H1 (cell line): ENCODE measurements at regions not wholly inside any gene's neighbourhood (a gene's known extent, or its start where the extent isn't known, plus 50 kb on each side); places are given as distances from the start of the nearest gene placed in this dataset.

Source experiments
- CTCF ChIA-PET: fragments of 300-600 bp; sonication (Branson Sonifier 250); formaldehyde crosslinking; loops from one replicate; lab custom pipeline; 2021; ENCODE audit not compliant: partially characterized antibody; lab: Charles Lee
- POLR2A ChIA-PET: fragments of 300-600 bp; sonication (Branson Sonifier 250); formaldehyde crosslinking; loops from one replicate; lab custom pipeline; 2021; ENCODE audit warnings: inconsistent platforms; ENCODE audit not compliant: partially characterized antibody; lab: Charles Lee
- DNase-seq, 2 experiments: peaks; one replicate each; pipeline versions ENCODE4 v3.0.0 to v3.0.0-alpha.2; 2010 to 2022; ENCODE audit warnings: low spot score in 2 of 2, low read depth in 1 of 2, mixed read lengths in 1 of 2
- FAIRE-seq: peaks from 2 replicates; lab custom pipeline; 2011; peaks lifted over from hg19 to GRCh38; lab: Jason Lieb, UNC
- H2AFZ ChIP-seq: 2 replicates; pipeline ENCODE4 v1.8.1; 2012; ENCODE audit warnings: low read length, inconsistent platforms
- H2AK5ac ChIP-seq: 2 replicates; pipeline ENCODE4 v1.6.1; 2013; ENCODE audit warnings: low read depth, low read length
- H2BK120ac ChIP-seq: replicated peaks from 2 replicates; pipeline ENCODE3; 2013; ENCODE audit warnings: low read depth, low read length, inconsistent platforms
- H2BK12ac ChIP-seq: 2 replicates; pipeline ENCODE4 v1.6.1; 2013; ENCODE audit warnings: low read depth, low read length
- H2BK15ac ChIP-seq: 2 replicates; pipeline ENCODE4 v1.6.1; 2013; ENCODE audit warnings: low read length
- H2BK20ac ChIP-seq: 2 replicates; pipeline ENCODE4 v1.6.1; 2013; ENCODE audit warnings: low read length
- H2BK5ac ChIP-seq: 2 replicates; pipeline ENCODE4 v1.6.1; 2013; ENCODE audit warnings: low read depth, low read length
- H3K14ac ChIP-seq: 2 replicates; pipeline ENCODE4 v1.6.1; 2013; ENCODE audit warnings: inconsistent platforms; ENCODE audit not compliant: insufficient read length
- H3K18ac ChIP-seq: 2 replicates; pipeline ENCODE4 v1.6.1; 2013; ENCODE audit warnings: low read length; ENCODE audit errors: extremely low read depth
- H3K23ac ChIP-seq: 2 replicates; pipeline ENCODE4 v1.6.1; 2013; ENCODE audit warnings: inconsistent platforms; ENCODE audit not compliant: insufficient read length
- H3K23me2 ChIP-seq: 2 replicates; pipeline ENCODE4 v1.6.1; 2013; ENCODE audit warnings: low read depth, low read length
- H3K27ac ChIP-seq: 2 replicates; pipeline ENCODE4 v1.6.1; 2011; ENCODE audit warnings: low read depth, low read length, inconsistent platforms
- H3K27me3 ChIP-seq, 4 experiments: replicated peaks in 1 of 4; 1 replicate in 1 of 4; 2 replicates in 3 of 4; pipeline versions ENCODE4 v1.6.1 to v1.8.1; 2011 to 2013; ENCODE audit warnings: low read length in 3 of 4, mild to moderate bottlenecking in 3 of 4, inconsistent platforms in 2 of 4, mixed read lengths in 2 of 4, moderate library complexity in 1 of 4; ENCODE audit not compliant: control insufficient read depth in 3 of 4, insufficient read depth in 3 of 4; ENCODE audit errors: extremely low read depth in 1 of 4
- H3K36me3 ChIP-seq, 4 experiments: 2 replicates each; pipeline versions ENCODE4 v1.6.1 to v1.8.1; 2011 to 2013; ENCODE audit warnings: mild to moderate bottlenecking in 4 of 4, low read length in 3 of 4, moderate library complexity in 2 of 4, control low read depth in 1 of 4, inconsistent platforms in 1 of 4; ENCODE audit not compliant: insufficient read depth in 4 of 4, control insufficient read depth in 2 of 4
- H3K4ac ChIP-seq: replicated peaks from 2 replicates; pipeline ENCODE3; 2013; ENCODE audit warnings: low read length, low read depth, mixed read lengths, inconsistent platforms; ENCODE audit not compliant: insufficient read length
- H3K4me1 ChIP-seq, 4 experiments: replicated peaks in 1 of 4; 1 replicate in 1 of 4; 2 replicates in 3 of 4; pipeline versions ENCODE4 v1.6.1 to v1.8.1; 2011 to 2013; ENCODE audit warnings: low read length in 3 of 4, inconsistent platforms in 2 of 4, mixed read lengths in 1 of 4; ENCODE audit not compliant: insufficient read depth in 4 of 4, control insufficient read depth in 3 of 4
- H3K4me2 ChIP-seq, 2 experiments: 2 replicates each; pipeline versions ENCODE4 v1.6.1 to v1.8.1; 2011 to 2013; ENCODE audit warnings: low read depth in 2 of 2, low read length in 2 of 2, control low read depth in 1 of 2, inconsistent platforms in 1 of 2, mild to moderate bottlenecking in 1 of 2; ENCODE audit not compliant: insufficient read depth in 1 of 2
- H3K4me3 ChIP-seq, 4 experiments: fragments of 200-600, 300-600 bp in 1 of 4; sonication (generic), shearing (Covaris generic), sonication (Bioruptor Twin) in 1 of 4; 2 replicates each; pipeline versions ENCODE4 v1.5.1 to v1.8.1; 2011 to 2016; ENCODE audit warnings: low read length in 4 of 4, low read depth in 3 of 4, control low read depth in 2 of 4, inconsistent platforms in 2 of 4, mild to moderate bottlenecking in 2 of 4, mixed read lengths in 1 of 4, moderate library complexity in 1 of 4; ENCODE audit not compliant: insufficient read depth in 2 of 4; ENCODE audit errors: extremely low read depth in 1 of 4
- H3K56ac ChIP-seq: replicated peaks from 2 replicates; pipeline ENCODE3; 2013; ENCODE audit warnings: low read depth, mild to moderate bottlenecking, mixed read lengths, low read length, inconsistent platforms; ENCODE audit not compliant: insufficient read length
- H3K79me1 ChIP-seq: 2 replicates; pipeline ENCODE4 v1.6.1; 2013; ENCODE audit warnings: low read depth, low read length, control low read depth
- H3K79me2 ChIP-seq, 2 experiments: 2 replicates each; pipeline versions ENCODE4 v1.6.1 to v1.8.1; 2012 to 2013; ENCODE audit warnings: low read length in 2 of 2, mild to moderate bottlenecking in 2 of 2, inconsistent platforms in 1 of 2; ENCODE audit not compliant: insufficient read depth in 2 of 2, control insufficient read depth in 1 of 2
- H3K9ac ChIP-seq, 4 experiments: replicated peaks in 1 of 4; 1 replicate in 1 of 4; 2 replicates in 3 of 4; pipeline versions ENCODE4 v1.6.1 to v1.8.1; 2011 to 2013; ENCODE audit warnings: low read depth in 3 of 4, low read length in 3 of 4, control low read depth in 2 of 4, mild to moderate bottlenecking in 2 of 4, moderate library complexity in 2 of 4, inconsistent platforms in 1 of 4; ENCODE audit errors: extremely low read depth in 1 of 4
- H3K9me3 ChIP-seq, 2 experiments: 2 replicates each; pipeline versions ENCODE4 v1.6.1 to v1.8.1; 2012 to 2013; ENCODE audit warnings: mild to moderate bottlenecking in 2 of 2, moderate library complexity in 2 of 2, control low read depth in 1 of 2, inconsistent platforms in 1 of 2, low read depth in 1 of 2, low read length in 1 of 2, mixed read lengths in 1 of 2; ENCODE audit not compliant: insufficient read depth in 2 of 2
- H4K20me1 ChIP-seq, 2 experiments: replicated peaks in 1 of 2; 2 replicates each; pipeline versions ENCODE3 to v1.8.1; 2011 to 2013; ENCODE audit warnings: inconsistent platforms in 2 of 2, low read length in 2 of 2, mild to moderate bottlenecking in 1 of 2; ENCODE audit not compliant: insufficient read depth in 2 of 2, control insufficient read depth in 1 of 2
- H4K5ac ChIP-seq: 2 replicates; pipeline ENCODE4 v1.6.1; 2013; ENCODE audit warnings: low read length, low read depth, mixed read lengths, inconsistent platforms; ENCODE audit not compliant: insufficient read length
- H4K8ac ChIP-seq: 2 replicates; pipeline ENCODE4 v1.8.0; 2013; ENCODE audit warnings: mild to moderate bottlenecking, moderate library complexity, low read length, inconsistent platforms; ENCODE audit not compliant: insufficient read depth; ENCODE audit errors: extremely low read depth
- H4K91ac ChIP-seq: replicated peaks from 2 replicates; pipeline ENCODE3; 2013; ENCODE audit warnings: low read length, mixed read lengths, inconsistent platforms; ENCODE audit not compliant: insufficient read length
- RBBP5 ChIP-seq: IDR thresholded peaks from 2 replicates; pipeline ENCODE4 v1.7.1; 2012; ENCODE audit warnings: low read depth, mild to moderate bottlenecking, inconsistent platforms, low read length, moderate library complexity, borderline replicate concordance
- WGBS, 2 experiments: shearing (Covaris generic) in 1 of 2; methylation state at CpG; one replicate each; pipeline versions ENCODE4 v1.1.6 to v1.1.7; 2013 to 2015; ENCODE audit warnings: low lambda C conversion rate in 2 of 2, mixed read lengths in 2 of 2, inconsistent platforms in 1 of 2, low coverage in 1 of 2, missing lambda C conversion rate in 1 of 2; ENCODE audit not compliant: insufficient replicate concordance in 2 of 2, insufficient coverage in 1 of 2, insufficient read length in 1 of 2; ENCODE audit errors: extremely low coverage in 1 of 2, missing lambda C conversion rate in 1 of 2; 5-methylcytosine and 5-hydroxymethylcytosine counted together

GRCh38 chr5:105616599-105616998, 2054.0 kb upstream of the NUDT12 start:
- H2BK120ac ChIP-seq, result no peak overlapping the region
- no peak overlapping the region for H4K5ac ChIP-seq
- no peak overlapping the region for H4K8ac ChIP-seq
- H3K27ac ChIP-seq, result no peak overlapping the region
- H3K18ac ChIP-seq, result no peak overlapping the region
- H3K4me2 ChIP-seq, result no peak overlapping the region
- H3K4me1 ChIP-seq, result no peaks in the 10 kb centered on the region
- no peak overlapping the region for H2AFZ ChIP-seq
- DNase-seq, result no peak
- no peak overlapping the region for H3K14ac ChIP-seq
- no peak overlapping the region for H2AK5ac ChIP-seq
- H3K23ac ChIP-seq, result no peak overlapping the region
- no peaks in the 10 kb centered on the region for H3K27me3 ChIP-seq
- ChIA-PET CTCF (interaction anchor here (0.6 kb wide), 1 partner anchor 227 kb away, joined by 4 read pairs; no protein-coding TSS in a partner anchor), POLR2A (no interaction called here)
- H3K56ac ChIP-seq, result no peak overlapping the region
- no peak overlapping the region for H2BK5ac ChIP-seq
- H3K4ac ChIP-seq, result no peak overlapping the region
- no peak overlapping the region for H2BK12ac ChIP-seq
- no peak overlapping the region for H3K9ac ChIP-seq
- no peaks in the 10 kb centered on the region for H3K79me2 ChIP-seq
- no peak overlapping the region for H2BK20ac ChIP-seq
- no peaks in the 10 kb centered on the region for H4K20me1 ChIP-seq
- no peaks in the 10 kb centered on the region for H3K36me3 ChIP-seq
- H3K23me2 ChIP-seq, result no peaks in the 10 kb centered on the region
- no peak overlapping the region for H2BK15ac ChIP-seq
- H3K9me3 ChIP-seq, result no peaks in the 10 kb centered on the region
- H4K91ac ChIP-seq, result no peak overlapping the region
- H3K79me1 ChIP-seq, result no peaks in the 10 kb centered on the region
- no peak for FAIRE-seq
- WGBS, 2 experiments, result 95% methylated on average over 2 of the region's 2 CpGs; no CpG with 5 or more reads in 1 of the 2 experiments
- no peak overlapping the region for H3K4me3 ChIP-seq
- TF ChIP-seq RBBP5, result no peak
